ENCODE measurements at regions not wholly inside any gene's neighbourhood (a gene's known extent, or its start where the extent isn't known, plus 50 kb on each side); places are given as distances from the start of the nearest gene placed in this dataset.

- Histone ChIP-seq H3K27ac (no peak overlapping the region), H3K9me3 (peaks cover 0 to 23% of the 10 kb centered on the region in 2 donors), H3K36me3 (no peaks in the 10 kb centered on the region), H3K27me3 (no peaks in the 10 kb centered on the region), H3K4me3 (no peak overlapping the region), H3K4me1 (no peaks in the 10 kb centered on the region)
- ATAC-seq: no peak
- no peak for TF ChIP-seq CTCF (IDR thresholded peaks at IDR 0.05)
- no peak for DNase-seq
- intact Hi-C loops (cut with DNase I): no loop called here
These were observed 421.5 kb upstream of the MDGA2 start for GRCh38 chr14:48096897-48097296.

- no peak for DNase-seq
- Histone ChIP-seq H3K27me3 (no peaks in the 10 kb centered on the region), H3K4me3 (no peak overlapping the region), H3K36me3 (no peaks in the 10 kb centered on the region), H3K27ac (no peak overlapping the region), H3K4me1 (no peaks in the 10 kb centered on the region), H3K9me3 (no peaks in the 10 kb centered on the region)
- no peak for ATAC-seq
- TF ChIP-seq CTCF (IDR thresholded peaks at IDR 0.05): no peak
- intact Hi-C loops (cut with DNase I): no loop called here
These were observed 411.1 kb upstream of the MDGA2 start for GRCh38 chr14:48086516-48086915.

- H3K4me1 ChIP-seq: no peaks in the 10 kb centered on the region
- H3K36me3 ChIP-seq: no peaks in the 10 kb centered on the region
- no peak overlapping the region for H3K27ac ChIP-seq
- no peak overlapping the region for H3K4me3 ChIP-seq
- H3K27me3 ChIP-seq: no peaks in the 10 kb centered on the region
- intact Hi-C loops (cut with DNase I): no loop called here
- DNase-seq: no peak
- no peak for TF ChIP-seq CTCF (IDR thresholded peaks at IDR 0.05)
- no peaks in the 10 kb centered on the region for H3K9me3 ChIP-seq
- ATAC-seq: no peak
These were observed 400.1 kb upstream of the MDGA2 start for GRCh38 chr14:48075487-48075886.

- DNase-seq (no peak), ATAC-seq (no peak)
- no peak overlapping the region for H3K4me3 ChIP-seq
- intact Hi-C loops (cut with DNase I): no loop called here
- H3K27me3 ChIP-seq: no peaks in the 10 kb centered on the region
- no peak for TF ChIP-seq CTCF (IDR thresholded peaks at IDR 0.05)
- H3K27ac ChIP-seq: no peak overlapping the region
- H3K4me1 ChIP-seq: no peaks in the 10 kb centered on the region
- peaks cover 0 to 4% of the 10 kb centered on the region in 2 donors for H3K9me3 ChIP-seq
- no peaks in the 10 kb centered on the region for H3K36me3 ChIP-seq
These were observed 377.6 kb upstream of the MDGA2 start for GRCh38 chr14:48052973-48053372.

GRCh38 chr14:48035836-48036235 lies 360.4 kb upstream of the MDGA2 start:
- Histone ChIP-seq H3K4me1 (no peaks in the 10 kb centered on the region), H3K27ac (no peak overlapping the region), H3K4me3 (no peak overlapping the region), H3K27me3 (no peaks in the 10 kb centered on the region), H3K36me3 (no peaks in the 10 kb centered on the region), H3K9me3 (peaks cover 0 to 17% of the 10 kb centered on the region in 2 donors)
- TF ChIP-seq CTCF (IDR thresholded peaks at IDR 0.05): no peak
- ATAC-seq (peak; percentile 96), DNase-seq (peak in 3 of 4 donors; percentile 10 to 62 (median 55))
- intact Hi-C loops (cut with DNase I): no loop called here

Measured in left lung (tissue), 4 donors.